ENCODE measurements at regions not wholly inside any gene's neighbourhood (a gene's known extent, or its start where the extent isn't known, plus 50 kb on each side); places are given as distances from the start of the nearest gene placed in this dataset.

- Histone ChIP-seq H2AFZ (ENCODE audit: low read length) (no peak overlapping the region), H3K4me3 (replicated peaks in 1 of 4; ENCODE audit: control extremely low read depth in 1 of 4, insufficient read depth in 1 of 4, low read depth in 3 of 4, low read length in 4 of 4) (no peak overlapping the region), H3K9me3 (ENCODE audit: control insufficient read depth, insufficient read depth, low read depth, low read length) (no peaks in the 10 kb centered on the region), H3K27me3 (ENCODE audit: control insufficient read depth, insufficient read depth, low read length) (no peaks in the 10 kb centered on the region), H3K79me2 (ENCODE audit: control insufficient read depth, insufficient read depth, low read length) (no peaks in the 10 kb centered on the region), H4K20me1 (ENCODE audit: control insufficient read depth, extremely low read depth, insufficient read depth, low read length) (no peaks in the 10 kb centered on the region), H3K4me2 (ENCODE audit: extremely low read depth, insufficient read depth, low read length) (no peak overlapping the region), H3K27ac (ENCODE audit: insufficient read depth, low read length) (no peak overlapping the region), H3K9ac (ENCODE audit: insufficient read depth, low read length) (no peak overlapping the region), H3K36me3 (ENCODE audit: control insufficient read depth, insufficient read depth, low read length) (no peaks in the 10 kb centered on the region), H3K4me1 (ENCODE audit: control insufficient read depth, extremely low read depth, insufficient read depth, low read length) (no peaks in the 10 kb centered on the region)
- TF ChIP-seq, protein P1, sequence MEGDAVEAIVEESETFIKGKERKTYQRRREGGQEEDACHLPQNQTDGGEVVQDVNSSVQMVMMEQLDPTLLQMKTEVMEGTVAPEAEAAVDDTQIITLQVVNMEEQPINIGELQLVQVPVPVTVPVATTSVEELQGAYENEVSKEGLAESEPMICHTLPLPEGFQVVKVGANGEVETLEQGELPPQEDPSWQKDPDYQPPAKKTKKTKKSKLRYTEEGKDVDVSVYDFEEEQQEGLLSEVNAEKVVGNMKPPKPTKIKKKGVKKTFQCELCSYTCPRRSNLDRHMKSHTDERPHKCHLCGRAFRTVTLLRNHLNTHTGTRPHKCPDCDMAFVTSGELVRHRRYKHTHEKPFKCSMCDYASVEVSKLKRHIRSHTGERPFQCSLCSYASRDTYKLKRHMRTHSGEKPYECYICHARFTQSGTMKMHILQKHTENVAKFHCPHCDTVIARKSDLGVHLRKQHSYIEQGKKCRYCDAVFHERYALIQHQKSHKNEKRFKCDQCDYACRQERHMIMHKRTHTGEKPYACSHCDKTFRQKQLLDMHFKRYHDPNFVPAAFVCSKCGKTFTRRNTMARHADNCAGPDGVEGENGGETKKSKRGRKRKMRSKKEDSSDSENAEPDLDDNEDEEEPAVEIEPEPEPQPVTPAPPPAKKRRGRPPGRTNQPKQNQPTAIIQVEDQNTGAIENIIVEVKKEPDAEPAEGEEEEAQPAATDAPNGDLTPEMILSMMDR (conservative IDR thresholded peaks at IDR 0.05 in 1 of 2, IDR thresholded peaks at IDR 0.05 in 1 of 2; ENCODE audit: low read depth in 1 of 2, low read length in 2 of 2): no peak
- TF ChIP-seq EZH2 (IDR thresholded peaks at IDR 0.05; ENCODE audit: low read length, missing control alignments): no peak
- no peak for DNase-seq (ENCODE audit: low read depth in 2 of 2)
Measured at GRCh38 chr2:234802845-234803171, 149.0 kb upstream of the SH3BP4 start.

DNA sequence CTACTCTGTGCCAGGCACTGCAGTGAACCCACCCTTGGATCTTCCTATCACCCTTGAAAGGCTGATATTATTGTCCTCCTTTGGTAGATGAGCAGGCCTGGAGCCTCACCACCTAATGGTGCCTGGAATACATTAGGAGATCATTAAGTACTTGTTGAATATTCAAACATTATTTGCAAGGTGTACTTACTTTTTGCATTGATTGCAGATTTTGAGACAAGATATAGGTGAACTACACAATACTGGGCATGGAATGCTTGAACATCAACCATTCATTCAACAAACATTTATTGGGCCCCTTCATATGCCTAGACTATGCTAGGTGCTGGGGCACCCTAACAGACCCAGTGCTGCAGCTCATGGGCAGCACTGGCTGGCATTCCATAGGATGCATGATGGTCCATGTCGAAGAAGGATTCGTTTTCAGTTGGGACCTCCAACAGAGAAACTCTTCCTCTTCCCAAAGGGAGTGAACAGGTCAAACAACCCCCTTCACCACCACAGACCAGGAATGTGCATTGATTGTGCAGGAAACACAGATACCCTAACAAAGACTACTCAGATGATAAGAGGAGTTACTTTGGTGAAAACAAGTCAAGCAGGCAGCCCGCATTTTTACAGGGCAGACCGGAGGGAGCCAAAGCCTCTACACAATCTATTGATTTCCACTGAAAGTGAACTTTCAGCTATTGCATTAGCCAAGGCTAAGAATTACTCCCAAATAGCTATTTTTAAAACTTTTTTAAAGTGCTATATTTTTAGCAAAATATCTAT, 149.6 kb upstream of the SH3BP4 start:
- DNase-seq (ENCODE audit: low read depth in 2 of 2): no peak
- Histone ChIP-seq H4K20me1 (ENCODE audit: control insufficient read depth, extremely low read depth, insufficient read depth, low read length) (no peaks in the 10 kb centered on the region), H3K4me2 (ENCODE audit: extremely low read depth, insufficient read depth, low read length) (no peak overlapping the region), H3K9ac (ENCODE audit: insufficient read depth, low read length) (no peak overlapping the region), H2AFZ (ENCODE audit: low read length) (no peak overlapping the region), H3K27ac (ENCODE audit: insufficient read depth, low read length) (no peak overlapping the region), H3K4me3 (replicated peaks in 1 of 4; ENCODE audit: control extremely low read depth in 1 of 4, insufficient read depth in 1 of 4, low read depth in 3 of 4, low read length in 4 of 4) (no peak overlapping the region), H3K36me3 (ENCODE audit: control insufficient read depth, insufficient read depth, low read length) (no peaks in the 10 kb centered on the region), H3K27me3 (ENCODE audit: control insufficient read depth, insufficient read depth, low read length) (no peaks in the 10 kb centered on the region), H3K9me3 (ENCODE audit: control insufficient read depth, insufficient read depth, low read depth, low read length) (no peaks in the 10 kb centered on the region), H3K79me2 (ENCODE audit: control insufficient read depth, insufficient read depth, low read length) (no peaks in the 10 kb centered on the region), H3K4me1 (ENCODE audit: control insufficient read depth, extremely low read depth, insufficient read depth, low read length) (no peaks in the 10 kb centered on the region)
- TF ChIP-seq, protein P1 (conservative IDR thresholded peaks at IDR 0.05 in 1 of 2, IDR thresholded peaks at IDR 0.05 in 1 of 2; ENCODE audit: low read depth in 1 of 2, low read length in 2 of 2): no peak
- TF ChIP-seq EZH2 (IDR thresholded peaks at IDR 0.05; ENCODE audit: low read length, missing control alignments): no peak

DNA sequence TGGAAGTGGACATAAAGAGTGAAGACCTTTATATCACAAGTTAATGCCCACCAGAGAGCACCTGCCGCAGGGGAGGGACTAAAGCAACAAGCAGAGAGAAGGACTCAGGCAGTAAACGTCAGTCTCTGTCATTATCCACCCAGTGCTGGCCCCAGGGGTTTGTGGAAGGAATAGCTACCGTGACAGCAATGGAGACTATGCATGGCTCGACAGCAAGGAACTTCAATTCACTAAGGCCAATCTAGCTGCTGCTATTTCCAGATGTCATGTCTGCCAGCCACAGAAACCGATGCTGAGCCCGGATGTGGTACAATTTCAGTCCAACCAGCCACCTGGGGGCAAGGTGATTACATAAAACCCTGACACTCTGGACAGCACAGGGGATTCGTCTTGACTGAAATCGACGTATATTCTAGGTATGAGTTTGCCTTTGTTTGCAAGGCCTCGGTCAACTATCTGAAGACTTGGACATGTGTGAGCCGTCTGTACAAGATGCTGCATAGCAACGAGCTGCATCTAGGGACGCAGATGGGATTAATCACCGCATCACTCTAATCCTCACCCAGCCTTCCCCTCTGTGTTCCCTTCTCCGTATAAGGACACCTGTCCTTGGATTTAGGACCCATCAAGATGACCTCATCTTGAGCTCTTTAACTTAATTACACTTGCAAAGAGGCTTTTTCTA, 154.1 kb upstream of the SH3BP4 start:
- no peak for DNase-seq (ENCODE audit: low read depth in 2 of 2)
- no peak overlapping the region for H3K4me3 ChIP-seq (replicated peaks in 1 of 4; ENCODE audit: control extremely low read depth in 1 of 4, insufficient read depth in 1 of 4, low read depth in 3 of 4, low read length in 4 of 4)
- no peak overlapping the region for H3K4me2 ChIP-seq (ENCODE audit: extremely low read depth, insufficient read depth, low read length)
- H3K4me1 ChIP-seq (ENCODE audit: control insufficient read depth, extremely low read depth, insufficient read depth, low read length): no peaks in the 10 kb centered on the region
- H3K27me3 ChIP-seq (ENCODE audit: control insufficient read depth, insufficient read depth, low read length): no peaks in the 10 kb centered on the region
- TF ChIP-seq, protein P1 (conservative IDR thresholded peaks at IDR 0.05 in 1 of 2, IDR thresholded peaks at IDR 0.05 in 1 of 2; ENCODE audit: low read depth in 1 of 2, low read length in 2 of 2): no peak
- no peak for TF ChIP-seq EZH2 (IDR thresholded peaks at IDR 0.05; ENCODE audit: low read length, missing control alignments)
- no peak overlapping the region for H3K27ac ChIP-seq (ENCODE audit: insufficient read depth, low read length)
- no peaks in the 10 kb centered on the region for H4K20me1 ChIP-seq (ENCODE audit: control insufficient read depth, extremely low read depth, insufficient read depth, low read length)
- H3K9me3 ChIP-seq (ENCODE audit: control insufficient read depth, insufficient read depth, low read depth, low read length): no peaks in the 10 kb centered on the region
- no peak overlapping the region for H2AFZ ChIP-seq (ENCODE audit: low read length)
- H3K79me2 ChIP-seq (ENCODE audit: control insufficient read depth, insufficient read depth, low read length): no peaks in the 10 kb centered on the region
- H3K9ac ChIP-seq (ENCODE audit: insufficient read depth, low read length): no peak overlapping the region
- no peaks in the 10 kb centered on the region for H3K36me3 ChIP-seq (ENCODE audit: control insufficient read depth, insufficient read depth, low read length)
